RWPE2 (cell line): ENCODE measurements at regions not wholly inside any gene's neighbourhood (a gene's known extent, or its start where the extent isn't known, plus 50 kb on each side); places are given as distances from the start of the nearest gene placed in this dataset.
"Not testable (repeated sequence)": the region's sequence is repeated elsewhere in the genome, so short reads cannot be mapped to it uniquely, and the experiment has no call there.

ENCODE experiments used
- ATAC-seq: fragments of 200-7000 bp; cut with Tn5 transposase; 3 replicates; pipeline ENCODE4 v1.9.1; 2021; ENCODE audit warnings: low read depth
- DNase-seq: peaks from one replicate; pipeline ENCODE4 v3.0.0-alpha.2; 2020; ENCODE audit warnings: low spot score
- H3K27ac ChIP-seq: fragments of 450-650 bp; 2 replicates; pipeline ENCODE4 v1.5.1; 2017; ENCODE audit warnings: mild to moderate bottlenecking; ENCODE audit not compliant: poor library complexity, severe bottlenecking
- H3K27me3 ChIP-seq: fragments of 250-450 bp; sonication (Bioruptor Pico); 2 replicates; pipeline ENCODE4 v1.5.1; 2021; ENCODE audit warnings: mild to moderate bottlenecking, moderate library complexity; ENCODE audit not compliant: insufficient read depth, poor library complexity, severe bottlenecking
- H3K36me3 ChIP-seq: fragments of 250-450 bp; sonication (Bioruptor Pico); 2 replicates; pipeline ENCODE4 v1.5.1; 2020; ENCODE audit warnings: low read depth, mild to moderate bottlenecking, moderate library complexity
- H3K4me1 ChIP-seq: fragments of 250-450 bp; sonication (Bioruptor Pico); 2 replicates; pipeline ENCODE4 v1.5.1; 2021; ENCODE audit warnings: mild to moderate bottlenecking, moderate library complexity; ENCODE audit not compliant: insufficient read depth, poor library complexity, severe bottlenecking
- H3K4me3 ChIP-seq: fragments of 250-450 bp; sonication (Bioruptor Pico); 2 replicates; pipeline ENCODE4 v1.5.1; 2021; ENCODE audit warnings: mild to moderate bottlenecking, moderate library complexity; ENCODE audit not compliant: severe bottlenecking
- H3K9me3 ChIP-seq: fragments of 250-450 bp; sonication (Bioruptor Pico); 2 replicates; pipeline ENCODE4 v1.5.1; 2021; ENCODE audit warnings: mild to moderate bottlenecking, moderate library complexity; ENCODE audit not compliant: severe bottlenecking
- TF ChIP-seq, protein P1 (sequence below): fragments of 450-650 bp; IDR thresholded peaks from one replicate; pipeline ENCODE4 v1.5.1; 2017; ENCODE audit warnings: mild to moderate bottlenecking, moderate library complexity; ENCODE audit not compliant: poor library complexity, severe bottlenecking

DNA sequence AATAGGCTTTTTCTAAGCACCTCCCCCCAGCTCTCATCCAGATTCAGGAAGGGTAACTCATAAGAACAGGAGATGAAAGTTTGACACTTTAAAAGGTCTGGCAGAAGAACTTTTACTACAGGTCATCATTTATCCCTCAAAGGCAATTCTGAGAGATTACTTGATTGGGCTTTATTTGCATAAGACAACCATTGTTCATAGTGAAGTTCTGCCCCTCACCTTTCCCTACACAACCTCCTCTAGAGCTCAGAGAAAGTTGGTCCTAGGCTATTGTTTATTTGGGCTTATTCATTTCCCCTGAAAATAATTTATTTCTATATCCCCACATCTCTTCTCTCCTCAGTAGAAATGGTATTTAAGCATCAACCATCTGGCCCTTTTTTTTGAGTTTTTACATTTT, 568.4 kb downstream of the ZNF608 start:
- Histone ChIP-seq H3K27me3 (no peaks in the 10 kb centered on the region), H3K27ac (no peak overlapping the region), H3K4me1 (no peaks in the 10 kb centered on the region), H3K4me3 (no peak overlapping the region), H3K9me3 (no peaks in the 10 kb centered on the region), H3K36me3 (no peaks in the 10 kb centered on the region)
- TF ChIP-seq, protein P1, sequence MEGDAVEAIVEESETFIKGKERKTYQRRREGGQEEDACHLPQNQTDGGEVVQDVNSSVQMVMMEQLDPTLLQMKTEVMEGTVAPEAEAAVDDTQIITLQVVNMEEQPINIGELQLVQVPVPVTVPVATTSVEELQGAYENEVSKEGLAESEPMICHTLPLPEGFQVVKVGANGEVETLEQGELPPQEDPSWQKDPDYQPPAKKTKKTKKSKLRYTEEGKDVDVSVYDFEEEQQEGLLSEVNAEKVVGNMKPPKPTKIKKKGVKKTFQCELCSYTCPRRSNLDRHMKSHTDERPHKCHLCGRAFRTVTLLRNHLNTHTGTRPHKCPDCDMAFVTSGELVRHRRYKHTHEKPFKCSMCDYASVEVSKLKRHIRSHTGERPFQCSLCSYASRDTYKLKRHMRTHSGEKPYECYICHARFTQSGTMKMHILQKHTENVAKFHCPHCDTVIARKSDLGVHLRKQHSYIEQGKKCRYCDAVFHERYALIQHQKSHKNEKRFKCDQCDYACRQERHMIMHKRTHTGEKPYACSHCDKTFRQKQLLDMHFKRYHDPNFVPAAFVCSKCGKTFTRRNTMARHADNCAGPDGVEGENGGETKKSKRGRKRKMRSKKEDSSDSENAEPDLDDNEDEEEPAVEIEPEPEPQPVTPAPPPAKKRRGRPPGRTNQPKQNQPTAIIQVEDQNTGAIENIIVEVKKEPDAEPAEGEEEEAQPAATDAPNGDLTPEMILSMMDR: no peak
- DNase-seq (no peak), ATAC-seq (no peak)

DNA sequence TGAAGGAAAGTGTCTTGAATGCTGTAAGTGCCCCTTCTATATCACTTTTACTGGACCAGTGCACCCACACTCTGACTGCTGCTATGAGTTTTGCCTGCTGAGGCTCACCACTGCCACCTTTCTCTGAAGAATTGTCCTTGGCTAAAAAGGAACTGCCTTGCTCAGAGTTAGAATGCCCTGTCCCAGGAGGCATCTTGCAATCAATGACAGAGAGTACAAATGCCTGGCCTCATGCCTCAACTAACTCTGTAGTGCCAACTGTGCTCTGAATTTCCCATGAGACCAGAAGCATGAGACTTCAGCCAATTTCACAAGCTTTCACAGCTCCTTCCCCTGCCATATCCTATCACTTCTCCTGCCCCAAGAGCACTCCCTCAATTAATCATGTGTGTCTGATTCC, 569.7 kb downstream of the ZNF608 start:
- no peak for ATAC-seq
- no peak for DNase-seq
- H3K4me3 ChIP-seq: no peak overlapping the region
- TF ChIP-seq, protein P1: peak; percentile 5
- no peaks in the 10 kb centered on the region for H3K4me1 ChIP-seq
- H3K36me3 ChIP-seq: no peaks in the 10 kb centered on the region
- no peak overlapping the region for H3K27ac ChIP-seq
- H3K27me3 ChIP-seq: no peaks in the 10 kb centered on the region
- H3K9me3 ChIP-seq: peaks cover 9% of the 10 kb centered on the region

DNA sequence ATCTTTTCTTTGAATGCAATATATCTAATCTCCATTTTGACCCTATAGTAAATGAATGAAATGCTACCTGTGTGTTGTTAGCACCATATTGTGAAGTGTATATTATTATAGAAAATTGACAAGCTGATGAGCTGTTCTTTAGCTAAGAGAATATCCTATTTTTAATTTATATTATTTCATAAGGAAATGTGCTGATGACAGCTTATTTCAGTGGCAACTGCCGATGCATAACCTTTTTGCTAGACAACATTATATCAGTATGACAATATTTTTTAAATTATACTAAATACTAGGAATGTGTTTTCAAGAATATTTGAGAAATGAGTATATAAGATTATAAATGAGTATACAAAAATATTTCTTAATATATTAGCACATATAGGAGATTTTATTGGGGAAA, 573.1 kb downstream of the ZNF608 start:
- H3K4me1 ChIP-seq: no peaks in the 10 kb centered on the region
- ATAC-seq (no peak), DNase-seq (no peak)
- H3K9me3 ChIP-seq: peaks cover 9% of the 10 kb centered on the region
- H3K27me3 ChIP-seq: no peaks in the 10 kb centered on the region
- H3K4me3 ChIP-seq: no peak overlapping the region
- no peaks in the 10 kb centered on the region for H3K36me3 ChIP-seq
- TF ChIP-seq, protein P1: no peak
- H3K27ac ChIP-seq: no peak overlapping the region

DNA sequence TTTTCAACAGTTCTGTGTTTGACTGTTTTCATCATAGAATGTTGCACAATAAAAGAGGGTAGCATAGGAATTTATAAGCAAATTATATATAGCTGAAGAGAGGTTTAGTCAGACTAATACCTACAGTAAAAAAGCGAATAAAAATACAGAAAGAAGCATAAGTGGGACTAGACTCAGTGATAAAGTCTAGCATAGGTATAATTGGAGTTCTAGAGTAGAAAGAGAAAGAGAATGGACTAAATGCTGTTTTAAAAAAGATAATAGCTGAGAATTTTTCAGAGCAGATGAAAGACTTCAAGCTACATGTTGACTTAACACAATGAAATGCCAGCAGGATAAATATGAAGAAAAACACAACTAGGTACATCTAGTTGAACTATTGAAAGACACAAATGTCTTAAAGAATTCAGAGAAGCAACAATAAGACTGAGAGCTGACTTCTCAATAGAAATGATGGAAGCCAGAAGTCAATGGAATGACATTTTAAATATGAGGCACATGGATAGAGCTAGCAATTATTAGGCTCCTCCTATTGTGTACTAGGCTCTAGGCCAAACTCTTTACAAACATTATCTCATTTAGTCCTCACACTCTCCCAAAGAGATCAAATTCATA, 573.9 kb downstream of the ZNF608 start:
- TF ChIP-seq, protein P1: no peak
- H3K4me1 ChIP-seq: no peaks in the 10 kb centered on the region
- DNase-seq: no peak
- ATAC-seq: no peak
- H3K27ac ChIP-seq: no peak overlapping the region
- H3K4me3 ChIP-seq: no peak overlapping the region
- H3K9me3 ChIP-seq: peaks cover 9% of the 10 kb centered on the region
- no peaks in the 10 kb centered on the region for H3K36me3 ChIP-seq
- H3K27me3 ChIP-seq: no peaks in the 10 kb centered on the region

DNA sequence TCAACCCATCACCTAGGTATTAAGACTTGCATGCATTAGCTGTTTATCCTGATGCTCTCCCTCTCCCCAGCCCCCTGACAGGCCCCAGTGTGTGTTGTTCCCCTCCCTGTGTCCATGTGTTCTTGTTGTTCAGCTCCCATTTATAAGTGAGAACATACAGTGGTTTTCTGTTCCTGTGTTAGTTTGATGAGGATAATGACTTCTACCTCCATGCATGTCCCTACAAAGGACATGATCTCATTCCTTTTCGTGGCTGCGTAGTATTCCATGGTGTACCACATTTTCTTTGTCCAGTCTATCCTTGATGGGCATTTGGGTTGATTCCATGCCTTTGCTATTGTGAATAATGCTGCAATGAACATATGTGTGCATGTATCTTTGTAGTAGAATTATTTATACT, 578.3 kb downstream of the ZNF608 start:
- not testable (repeated sequence) for H3K27me3 ChIP-seq, H3K4me1 ChIP-seq, H3K36me3 ChIP-seq, H3K9me3 ChIP-seq, ATAC-seq, DNase-seq, H3K27ac ChIP-seq, H3K4me3 ChIP-seq
